ENCODE measurements at regions not wholly inside any gene's neighbourhood (a gene's known extent, or its start where the extent isn't known, plus 50 kb on each side); places are given as distances from the start of the nearest gene placed in this dataset.
A peak's percentile ranks its signal among the peaks of the same experiment; 100 is the strongest.

DNA sequence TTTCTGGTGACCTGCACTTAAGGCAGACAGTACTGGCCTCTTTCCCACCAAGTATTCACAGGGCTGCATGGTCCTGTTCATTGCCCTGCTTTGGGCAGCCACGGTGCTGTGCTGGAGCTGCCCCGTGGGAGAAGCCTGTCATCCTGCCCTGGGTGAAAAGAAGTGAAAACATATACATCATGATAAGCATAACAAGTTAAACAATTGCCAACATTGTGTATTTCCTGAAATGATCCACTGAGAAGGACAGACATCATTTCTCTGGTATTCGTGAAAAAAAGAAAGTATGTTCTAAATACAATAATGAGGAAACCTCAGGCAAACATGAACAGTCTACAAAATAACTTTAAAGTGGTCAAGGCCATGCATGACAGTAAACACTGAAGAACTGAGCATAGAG is 393.1 kb downstream of the TMEM135 start:
- H2AFZ ChIP-seq (ENCODE audit: low read length), result no peak overlapping the region
- H3K27me3 ChIP-seq (ENCODE audit: control insufficient read depth, insufficient read depth, low read length), result no peaks in the 10 kb centered on the region
- TF ChIP-seq, protein P1, sequence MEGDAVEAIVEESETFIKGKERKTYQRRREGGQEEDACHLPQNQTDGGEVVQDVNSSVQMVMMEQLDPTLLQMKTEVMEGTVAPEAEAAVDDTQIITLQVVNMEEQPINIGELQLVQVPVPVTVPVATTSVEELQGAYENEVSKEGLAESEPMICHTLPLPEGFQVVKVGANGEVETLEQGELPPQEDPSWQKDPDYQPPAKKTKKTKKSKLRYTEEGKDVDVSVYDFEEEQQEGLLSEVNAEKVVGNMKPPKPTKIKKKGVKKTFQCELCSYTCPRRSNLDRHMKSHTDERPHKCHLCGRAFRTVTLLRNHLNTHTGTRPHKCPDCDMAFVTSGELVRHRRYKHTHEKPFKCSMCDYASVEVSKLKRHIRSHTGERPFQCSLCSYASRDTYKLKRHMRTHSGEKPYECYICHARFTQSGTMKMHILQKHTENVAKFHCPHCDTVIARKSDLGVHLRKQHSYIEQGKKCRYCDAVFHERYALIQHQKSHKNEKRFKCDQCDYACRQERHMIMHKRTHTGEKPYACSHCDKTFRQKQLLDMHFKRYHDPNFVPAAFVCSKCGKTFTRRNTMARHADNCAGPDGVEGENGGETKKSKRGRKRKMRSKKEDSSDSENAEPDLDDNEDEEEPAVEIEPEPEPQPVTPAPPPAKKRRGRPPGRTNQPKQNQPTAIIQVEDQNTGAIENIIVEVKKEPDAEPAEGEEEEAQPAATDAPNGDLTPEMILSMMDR (conservative IDR thresholded peaks at IDR 0.05 in 1 of 2, IDR thresholded peaks at IDR 0.05 in 1 of 2; ENCODE audit: low read depth in 1 of 2, low read length in 2 of 2), result no peak
- TF ChIP-seq EZH2 (IDR thresholded peaks at IDR 0.05; ENCODE audit: low read length, missing control alignments), result no peak
- no peaks in the 10 kb centered on the region for H3K9me3 ChIP-seq (ENCODE audit: control insufficient read depth, insufficient read depth, low read depth, low read length)
- H3K4me3 ChIP-seq (replicated peaks in 1 of 4; ENCODE audit: control extremely low read depth in 1 of 4, insufficient read depth in 1 of 4, low read depth in 3 of 4, low read length in 4 of 4), result no peak overlapping the region
- no peak overlapping the region for H3K9ac ChIP-seq (ENCODE audit: insufficient read depth, low read length)
- H3K4me1 ChIP-seq (ENCODE audit: control insufficient read depth, extremely low read depth, insufficient read depth, low read length), result peaks cover 14% of the 10 kb centered on the region
- H4K20me1 ChIP-seq (ENCODE audit: control insufficient read depth, extremely low read depth, insufficient read depth, low read length), result no peaks in the 10 kb centered on the region
- no peaks in the 10 kb centered on the region for H3K36me3 ChIP-seq (ENCODE audit: control insufficient read depth, insufficient read depth, low read length)
- H3K79me2 ChIP-seq (ENCODE audit: control insufficient read depth, insufficient read depth, low read length), result no peaks in the 10 kb centered on the region
- no peak for DNase-seq (ENCODE audit: low read depth in 2 of 2)
- no peak overlapping the region for H3K4me2 ChIP-seq (ENCODE audit: extremely low read depth, insufficient read depth, low read length)
- no peak overlapping the region for H3K27ac ChIP-seq (ENCODE audit: insufficient read depth, low read length)

GRCh38 chr11:87429996-87430395 is 392.3 kb downstream of the TMEM135 start:
- H2AFZ ChIP-seq (ENCODE audit: low read length), result no peak overlapping the region
- no peak for DNase-seq (ENCODE audit: low read depth in 2 of 2)
- H3K27ac ChIP-seq (ENCODE audit: insufficient read depth, low read length), result no peak overlapping the region
- no peaks in the 10 kb centered on the region for H4K20me1 ChIP-seq (ENCODE audit: control insufficient read depth, extremely low read depth, insufficient read depth, low read length)
- H3K4me2 ChIP-seq (ENCODE audit: extremely low read depth, insufficient read depth, low read length), result no peak overlapping the region
- H3K27me3 ChIP-seq (ENCODE audit: control insufficient read depth, insufficient read depth, low read length), result no peaks in the 10 kb centered on the region
- H3K79me2 ChIP-seq (ENCODE audit: control insufficient read depth, insufficient read depth, low read length), result no peaks in the 10 kb centered on the region
- no peaks in the 10 kb centered on the region for H3K36me3 ChIP-seq (ENCODE audit: control insufficient read depth, insufficient read depth, low read length)
- H3K4me1 ChIP-seq (ENCODE audit: control insufficient read depth, extremely low read depth, insufficient read depth, low read length), result peaks cover 19% of the 10 kb centered on the region
- no peaks in the 10 kb centered on the region for H3K9me3 ChIP-seq (ENCODE audit: control insufficient read depth, insufficient read depth, low read depth, low read length)
- H3K4me3 ChIP-seq (replicated peaks in 1 of 4; ENCODE audit: control extremely low read depth in 1 of 4, insufficient read depth in 1 of 4, low read depth in 3 of 4, low read length in 4 of 4), result no peak overlapping the region
- H3K9ac ChIP-seq (ENCODE audit: insufficient read depth, low read length), result no peak overlapping the region
- no peak for TF ChIP-seq EZH2 (IDR thresholded peaks at IDR 0.05; ENCODE audit: low read length, missing control alignments)
- TF ChIP-seq, protein P1 (conservative IDR thresholded peaks at IDR 0.05 in 1 of 2, IDR thresholded peaks at IDR 0.05 in 1 of 2; ENCODE audit: low read depth in 1 of 2, low read length in 2 of 2), result no peak

- no peak overlapping the region for H3K4me2 ChIP-seq (ENCODE audit: extremely low read depth, insufficient read depth, low read length)
- H3K27ac ChIP-seq (ENCODE audit: insufficient read depth, low read length), result no peak overlapping the region
- TF ChIP-seq EZH2 (IDR thresholded peaks at IDR 0.05; ENCODE audit: low read length, missing control alignments), result no peak
- TF ChIP-seq, protein P1 (conservative IDR thresholded peaks at IDR 0.05 in 1 of 2, IDR thresholded peaks at IDR 0.05 in 1 of 2; ENCODE audit: low read depth in 1 of 2, low read length in 2 of 2), result no peak
- H3K36me3 ChIP-seq (ENCODE audit: control insufficient read depth, insufficient read depth, low read length), result no peaks in the 10 kb centered on the region
- peak in 1 of 2 donors; percentile 1 for DNase-seq (ENCODE audit: low read depth in 2 of 2)
- peak overlapping the region; percentile 16 for H2AFZ ChIP-seq (ENCODE audit: low read length)
- H3K27me3 ChIP-seq (ENCODE audit: control insufficient read depth, insufficient read depth, low read length), result no peaks in the 10 kb centered on the region
- no peaks in the 10 kb centered on the region for H3K9me3 ChIP-seq (ENCODE audit: control insufficient read depth, insufficient read depth, low read depth, low read length)
- H3K79me2 ChIP-seq (ENCODE audit: control insufficient read depth, insufficient read depth, low read length), result no peaks in the 10 kb centered on the region
- H3K4me1 ChIP-seq (ENCODE audit: control insufficient read depth, extremely low read depth, insufficient read depth, low read length), result peaks cover 18% of the 10 kb centered on the region
- no peak overlapping the region for H3K9ac ChIP-seq (ENCODE audit: insufficient read depth, low read length)
- H3K4me3 ChIP-seq (replicated peaks in 1 of 4; ENCODE audit: control extremely low read depth in 1 of 4, insufficient read depth in 1 of 4, low read depth in 3 of 4, low read length in 4 of 4), result no peak overlapping the region
- H4K20me1 ChIP-seq (ENCODE audit: control insufficient read depth, extremely low read depth, insufficient read depth, low read length), result no peaks in the 10 kb centered on the region
These were observed 390.5 kb downstream of the TMEM135 start for GRCh38 chr11:87428266-87428665.
